ENCODE measurements at regions not wholly inside any gene's neighbourhood (a gene's known extent, or its start where the extent isn't known, plus 50 kb on each side); places are given as distances from the start of the nearest gene placed in this dataset.
"Not testable (repeated sequence)": the region's sequence is repeated elsewhere in the genome, so short reads cannot be mapped to it uniquely, and the experiment has no call there.

DNA sequence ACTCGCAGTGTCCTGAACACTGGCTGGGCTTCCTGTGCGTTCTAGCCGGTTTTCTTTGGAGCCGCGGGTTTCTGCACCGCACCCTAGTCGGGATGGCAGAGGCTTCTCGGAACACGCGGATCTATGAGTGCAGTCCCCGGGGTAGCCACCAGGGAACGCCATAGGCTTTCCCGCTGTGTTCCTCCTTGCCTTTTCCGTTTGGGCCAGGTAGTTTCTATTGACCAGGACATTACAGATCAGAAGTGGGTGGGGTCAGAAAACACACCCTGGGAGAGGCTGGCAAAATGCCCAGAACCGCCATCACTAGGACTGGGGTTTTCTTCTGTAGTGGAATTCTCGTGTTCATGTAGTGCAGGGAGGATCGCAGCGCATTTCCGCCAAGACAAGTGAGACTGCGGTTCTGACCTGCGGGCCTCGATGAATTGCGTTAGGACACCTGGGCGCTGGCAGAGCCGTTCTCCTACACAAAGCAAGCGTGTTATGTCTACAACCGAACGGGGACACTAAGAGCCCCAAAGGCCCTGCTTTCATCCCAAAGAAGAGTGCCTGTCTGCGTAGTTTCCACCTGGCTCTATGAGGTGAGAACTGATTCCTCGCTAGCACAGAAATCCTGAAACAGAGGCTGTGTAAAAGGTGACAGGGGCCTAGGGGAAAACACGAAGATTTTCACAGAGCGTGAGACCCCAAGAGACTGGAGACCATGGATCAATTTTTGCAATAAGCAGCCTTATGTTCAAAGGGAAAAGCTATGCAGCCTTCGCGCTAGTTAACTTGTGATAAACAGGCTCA is 121.5 kb downstream of the PPIAL4G start:
- peak; percentile 38 for TF ChIP-seq CTCF (IDR thresholded peaks at IDR 0.05; ENCODE audit: low read length)
- peak overlapping the region; percentile 34; the same call in 1 of the 2 replicates for H3K4me2 ChIP-seq (ENCODE audit: low read length)
- H4K20me1 ChIP-seq (ENCODE audit: insufficient read depth, low read length); H3K27ac ChIP-seq (ENCODE audit: low read depth, low read length, poor library complexity, severe bottlenecking); H3K4me1 ChIP-seq (ENCODE audit: insufficient read depth, low read length, severe bottlenecking); H3K9me2 ChIP-seq (ENCODE audit: low read depth, low read length); H2AFZ ChIP-seq (ENCODE audit: low read length); H3K36me3 ChIP-seq (ENCODE audit: insufficient read depth, low read length); H3K27me3 ChIP-seq (ENCODE audit: insufficient read depth, low read length); H3K9ac ChIP-seq (ENCODE audit: low read length); H3K79me2 ChIP-seq (ENCODE audit: insufficient read depth, low read length); H3K9me3 ChIP-seq (ENCODE audit: low read length); H3F3A ChIP-seq (ENCODE audit: insufficient read depth, low read length): not testable (repeated sequence)
- peak overlapping the region; percentile 40 for H3K4me3 ChIP-seq (ENCODE audit: low read depth, low read length, poor library complexity, severe bottlenecking)

DNA sequence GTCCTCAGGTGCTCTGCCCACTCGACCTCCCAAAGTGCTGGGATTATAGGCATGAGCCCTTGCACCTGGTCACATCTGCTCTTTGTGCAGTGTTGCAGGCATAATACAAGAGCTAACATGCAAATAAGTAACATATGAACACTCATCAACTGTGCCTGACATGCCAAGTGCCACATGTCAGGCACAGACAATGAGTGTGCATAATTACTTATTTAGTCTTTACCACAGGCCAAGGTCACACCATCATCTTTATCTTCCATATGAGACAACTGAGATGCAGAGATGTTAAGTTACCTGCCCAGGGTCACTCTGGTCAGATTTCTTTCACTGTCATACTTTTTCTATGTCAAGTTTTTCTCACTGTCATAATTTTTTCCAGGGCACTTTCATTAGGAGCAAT is 126.1 kb downstream of the PPIAL4G start:
- H3K79me2 ChIP-seq (ENCODE audit: insufficient read depth, low read length), result no peaks in the 10 kb centered on the region
- no peak for TF ChIP-seq EZH2 (IDR thresholded peaks at IDR 0.05; ENCODE audit: borderline replicate concordance, low read length)
- no peak for TF ChIP-seq CTCF (IDR thresholded peaks at IDR 0.05; ENCODE audit: low read length)
- no peaks in the 10 kb centered on the region for H3K4me1 ChIP-seq (ENCODE audit: insufficient read depth, low read length, severe bottlenecking)
- H3K9ac ChIP-seq (ENCODE audit: low read length), result no peak overlapping the region
- no peak overlapping the region for H2AFZ ChIP-seq (ENCODE audit: low read length)
- no peak overlapping the region for H3K4me3 ChIP-seq (ENCODE audit: low read depth, low read length, poor library complexity, severe bottlenecking)
- no peaks in the 10 kb centered on the region for H3K9me3 ChIP-seq (ENCODE audit: low read length)
- H3K27me3 ChIP-seq (ENCODE audit: insufficient read depth, low read length), result 0 out of 2 replicates have a peak, but pooled peaks cover 5% of the 10 kb centered on the region
- H3K36me3 ChIP-seq (ENCODE audit: insufficient read depth, low read length), result no peaks in the 10 kb centered on the region
- H3K27ac ChIP-seq (ENCODE audit: low read depth, low read length, poor library complexity, severe bottlenecking), result no peak overlapping the region
- no peaks in the 10 kb centered on the region for H3F3A ChIP-seq (ENCODE audit: insufficient read depth, low read length)
- H3K4me2 ChIP-seq (ENCODE audit: low read length), result no peak overlapping the region
- H3K9me2 ChIP-seq (ENCODE audit: low read depth, low read length), result no peaks in the 10 kb centered on the region
- H4K20me1 ChIP-seq (ENCODE audit: insufficient read depth, low read length), result no peaks in the 10 kb centered on the region

DNA sequence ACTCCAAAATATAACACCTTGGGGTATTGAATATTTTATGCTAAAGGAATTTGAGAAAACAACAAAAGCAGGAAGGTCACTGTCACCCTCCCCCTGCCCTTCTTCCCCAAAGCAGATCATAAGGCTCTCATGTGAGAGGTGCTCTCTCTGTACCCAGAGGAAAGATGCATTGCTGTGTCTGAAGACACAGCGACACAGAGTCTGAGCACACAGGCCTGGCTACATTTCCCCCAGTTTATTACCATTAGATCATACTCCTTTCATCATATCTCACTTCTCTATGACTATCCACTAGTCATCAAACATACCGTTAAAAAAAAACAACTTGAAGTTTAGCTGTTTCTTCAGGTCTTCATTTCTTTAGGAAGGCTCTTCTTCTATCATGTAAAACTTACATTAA is 127.1 kb downstream of the PPIAL4G start:
- Histone ChIP-seq H2AFZ (ENCODE audit: low read length) (no peak overlapping the region), H3K9me2 (ENCODE audit: low read depth, low read length) (no peaks in the 10 kb centered on the region), H3K4me3 (ENCODE audit: low read depth, low read length, poor library complexity, severe bottlenecking) (no peak overlapping the region), H3F3A (ENCODE audit: insufficient read depth, low read length) (no peaks in the 10 kb centered on the region), H3K79me2 (ENCODE audit: insufficient read depth, low read length) (no peaks in the 10 kb centered on the region), H3K36me3 (ENCODE audit: insufficient read depth, low read length) (no peaks in the 10 kb centered on the region), H3K27ac (ENCODE audit: low read depth, low read length, poor library complexity, severe bottlenecking) (no peak overlapping the region), H3K9ac (ENCODE audit: low read length) (no peak overlapping the region), H3K9me3 (ENCODE audit: low read length) (no peaks in the 10 kb centered on the region), H3K4me1 (ENCODE audit: insufficient read depth, low read length, severe bottlenecking) (no peaks in the 10 kb centered on the region), H3K27me3 (ENCODE audit: insufficient read depth, low read length) (0 out of 2 replicates have a peak, but pooled peaks cover 5% of the 10 kb centered on the region), H4K20me1 (ENCODE audit: insufficient read depth, low read length) (no peaks in the 10 kb centered on the region), H3K4me2 (ENCODE audit: low read length) (no peak overlapping the region)
- no peak for TF ChIP-seq EZH2 (IDR thresholded peaks at IDR 0.05; ENCODE audit: borderline replicate concordance, low read length)
- no peak for TF ChIP-seq CTCF (IDR thresholded peaks at IDR 0.05; ENCODE audit: low read length)
